Mucosa of descending colon (tissue), 3 donors: ENCODE measurements at regions not wholly inside any gene's neighbourhood (a gene's known extent, or its start where the extent isn't known, plus 50 kb on each side); places are given as distances from the start of the nearest gene placed in this dataset.

Experiments used
- ATAC-seq: fragments of 200-7000 bp; cut with Tn5 transposase; one replicate; pipeline ENCODE4 v1.9.1; 2020; ENCODE audit warnings: mild to moderate bottlenecking, moderate library complexity
- DNase-seq, 3 donors: peaks; one replicate each; pipeline ENCODE4 v3.0.0-alpha.2; 2020
- H3K36me3 ChIP-seq: fragments of 200-600 bp; one replicate; pipeline ENCODE4 v1.8.0; 2021; ENCODE audit warnings: low read depth, mild to moderate bottlenecking
- H3K4me1 ChIP-seq: fragments of 200-600 bp; one replicate; pipeline ENCODE4 v1.8.0; 2021; ENCODE audit warnings: low read depth, mild to moderate bottlenecking
- H3K4me3 ChIP-seq: fragments of 200-600 bp; one replicate; pipeline ENCODE4 v1.8.0; 2021; ENCODE audit warnings: mild to moderate bottlenecking
- H3K9me3 ChIP-seq: fragments of 200-600 bp; one replicate; pipeline ENCODE4 v1.8.0; 2021; ENCODE audit warnings: mild to moderate bottlenecking
- CTCF ChIP-seq: fragments of 200-600 bp; IDR thresholded peaks from one replicate; pipeline ENCODE4 v1.8.0; 2022; ENCODE audit warnings: antibody characterized with exemption, mild to moderate bottlenecking
- intact Hi-C, 2 donors: fragments of 100-400 bp; cut with DNase I in 1 of 2; cut with micrococcal nuclease in 1 of 2; formaldehyde crosslinking; loops; one replicate each; pipeline versions ENCODE4 v1.11.0 to v1.11.1; 2022; cut with DNase I, micrococcal nuclease
- donor health status: DM: no; HTN: no; CAD: no; lungs with moderate emphysema.
- donor health status: DM: no; HTN: no; CAD: no.
- donor health status: DM: no; HTN: yes; CAD: no.

DNA sequence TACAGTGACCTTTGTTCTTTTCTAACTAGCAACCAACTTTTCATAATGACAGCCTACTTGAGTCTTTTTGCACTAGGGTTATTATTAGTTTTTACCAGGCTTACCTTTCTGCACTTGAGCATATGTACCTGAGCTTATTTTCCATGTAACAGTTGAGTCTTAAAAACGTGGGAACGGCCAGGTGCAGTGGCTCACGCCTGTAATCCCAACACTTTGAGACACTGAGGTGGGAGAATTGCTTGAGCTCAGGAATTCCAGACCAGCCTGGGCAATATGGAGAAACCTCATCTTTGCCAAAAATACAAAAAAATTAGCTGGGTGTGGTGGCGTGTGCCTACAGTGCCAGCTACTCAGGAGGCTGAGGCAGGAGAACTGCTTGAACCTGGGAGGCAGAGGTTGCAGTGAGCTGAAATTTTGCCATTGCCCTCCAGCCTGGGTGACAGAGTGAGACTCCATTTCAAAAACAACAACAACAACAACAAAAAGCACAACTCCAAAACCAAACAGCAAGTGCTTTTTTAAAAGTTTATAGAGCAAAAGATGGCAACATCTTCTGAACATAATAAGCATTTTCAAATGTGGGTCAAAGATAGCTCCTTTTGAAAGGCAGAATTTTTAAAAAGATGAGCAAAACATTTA is 57.1 kb upstream of the CD28 start:
- Histone ChIP-seq H3K4me1 (peaks cover 30% of the 10 kb centered on the region), H3K4me3 (no peak overlapping the region), H3K36me3 (no peaks in the 10 kb centered on the region), H3K9me3 (no peaks in the 10 kb centered on the region)
- DNase-seq: no peak
- no peak for TF ChIP-seq CTCF
- intact Hi-C loops: no loop called here
- no peak for ATAC-seq

- Histone ChIP-seq H3K9me3 (no peaks in the 10 kb centered on the region), H3K4me3 (no peak overlapping the region), H3K36me3 (no peaks in the 10 kb centered on the region), H3K4me1 (peaks cover 31% of the 10 kb centered on the region)
- peak in 2 of 3 donors; percentile 42 to 91 for DNase-seq
- TF ChIP-seq CTCF: peak; percentile 10
- intact Hi-C loops: loop anchor here in 1 of 2 donors (5.0 kb wide), 1 partner anchor 161 kb away; no protein-coding TSS in a partner anchor
- ATAC-seq: peak; percentile 88
These were observed 55.4 kb upstream of the CD28 start for GRCh38 chr2:203650860-203651613.

DNA sequence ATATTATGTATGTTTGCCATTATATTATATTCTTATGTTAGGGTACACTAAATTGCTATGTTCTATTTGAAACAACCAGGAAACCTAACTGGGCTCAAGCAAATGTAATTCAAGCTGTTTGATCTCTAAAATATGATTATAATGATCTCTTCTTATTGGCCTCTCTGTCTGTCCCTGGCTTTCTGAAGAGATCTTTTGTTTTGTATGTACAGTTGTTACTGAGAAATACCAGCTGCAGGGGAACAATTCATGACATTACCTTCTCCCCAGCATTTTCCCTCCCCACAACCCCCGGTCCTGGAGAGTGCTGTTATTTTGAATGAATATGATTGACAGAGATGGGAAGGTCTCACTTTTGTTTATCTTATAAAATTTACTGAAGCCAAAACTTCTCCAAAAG is 54.8 kb upstream of the CD28 start:
- Histone ChIP-seq H3K9me3 (no peaks in the 10 kb centered on the region), H3K4me1 (peaks cover 36% of the 10 kb centered on the region), H3K36me3 (no peaks in the 10 kb centered on the region), H3K4me3 (no peak overlapping the region)
- no peak for ATAC-seq
- TF ChIP-seq CTCF: peak; percentile 7
- intact Hi-C loops: loop anchor here in 1 of 2 donors (5.0 kb wide), 1 partner anchor 161 kb away; no protein-coding TSS in a partner anchor
- no peak for DNase-seq

DNA sequence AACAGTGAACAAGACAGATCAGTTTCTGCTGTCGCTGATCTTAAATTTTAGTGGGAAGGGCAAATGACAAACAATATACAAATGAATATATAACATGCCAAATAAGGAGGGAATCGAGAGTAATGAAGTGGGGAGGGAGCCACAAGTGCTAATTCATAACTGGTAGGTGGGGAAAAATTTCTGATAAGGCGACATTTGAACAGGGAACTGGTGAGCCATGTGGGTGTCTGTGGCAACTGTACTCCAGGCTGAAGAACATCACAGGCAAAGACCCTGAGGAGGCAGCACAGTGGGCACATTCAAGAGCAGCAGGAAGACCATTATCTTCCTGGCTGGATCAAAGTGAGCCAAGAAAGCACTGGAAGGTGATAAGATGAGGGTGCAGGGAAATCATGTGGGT is 51.6 kb upstream of the CD28 start:
- no peak for ATAC-seq
- DNase-seq: no peak
- Histone ChIP-seq H3K9me3 (no peaks in the 10 kb centered on the region), H3K36me3 (no peaks in the 10 kb centered on the region), H3K4me1 (peaks cover 36% of the 10 kb centered on the region), H3K4me3 (no peak overlapping the region)
- intact Hi-C loops: loop anchor here in 1 of 2 donors (5.0 kb wide), 1 partner anchor 157 kb away; no protein-coding TSS in a partner anchor
- no peak for TF ChIP-seq CTCF

GRCh38 chr2:203656522-203657287 is 49.7 kb upstream of the CD28 start:
- H3K36me3 ChIP-seq: no peaks in the 10 kb centered on the region
- TF ChIP-seq CTCF: no peak
- peaks cover 27% of the 10 kb centered on the region for H3K4me1 ChIP-seq
- DNase-seq (peak; percentile 63 to 85 (median 68)), ATAC-seq (peak; percentile 99)
- intact Hi-C loops: no loop called here
- H3K9me3 ChIP-seq: no peaks in the 10 kb centered on the region
- H3K4me3 ChIP-seq: no peak overlapping the region
